Mesenchymal stem cell (in vitro differentiated cells and primary cell): ENCODE measurements at regions not wholly inside any gene's neighbourhood (a gene's known extent, or its start where the extent isn't known, plus 50 kb on each side); places are given as distances from the start of the nearest gene placed in this dataset.

Source experiments
- DNase-seq: peaks from one replicate; pipeline ENCODE4 v3.0.0-alpha.2; 2013
- H2AFZ ChIP-seq: one replicate; pipeline ENCODE4 v1.6.1; 2013; ENCODE audit warnings: low read depth, mild to moderate bottlenecking, control low read depth, inconsistent platforms, low read length, moderate library complexity
- H2AK5ac ChIP-seq: 2 replicates; pipeline ENCODE4 v1.6.1; 2013; ENCODE audit warnings: low read length, moderate library complexity, mild to moderate bottlenecking, inconsistent platforms; ENCODE audit not compliant: severe bottlenecking
- H2BK120ac ChIP-seq: one replicate; pipeline ENCODE4 v1.6.1; 2013; ENCODE audit warnings: low read depth, mild to moderate bottlenecking, inconsistent platforms, low read length, moderate library complexity
- H2BK12ac ChIP-seq, 2 experiments: one replicate each; pipeline ENCODE4 v1.6.1; 2013; ENCODE audit warnings: inconsistent platforms in 2 of 2, low read length in 2 of 2, mild to moderate bottlenecking in 2 of 2, moderate library complexity in 2 of 2, control low read depth in 1 of 2
- H2BK15ac ChIP-seq: one replicate; pipeline ENCODE4 v1.6.1; 2013; ENCODE audit warnings: mild to moderate bottlenecking, low read depth, inconsistent platforms; ENCODE audit not compliant: poor library complexity, severe bottlenecking
- H2BK5ac ChIP-seq: 2 replicates; pipeline ENCODE4 v1.6.1; 2013; ENCODE audit warnings: low read depth, mild to moderate bottlenecking, low read length, control low read depth, inconsistent platforms; ENCODE audit not compliant: poor library complexity, severe bottlenecking
- H3K14ac ChIP-seq, 2 experiments: one replicate each; pipeline ENCODE4 v1.6.1; 2013; ENCODE audit warnings: inconsistent platforms in 2 of 2, low read length in 2 of 2, control low read depth in 1 of 2, mild to moderate bottlenecking in 1 of 2, moderate library complexity in 1 of 2
- H3K18ac ChIP-seq, 2 experiments: one replicate each; pipeline ENCODE4 v1.6.1; 2013; ENCODE audit warnings: inconsistent platforms in 2 of 2, low read length in 2 of 2, control low read depth in 1 of 2, low read depth in 1 of 2, mild to moderate bottlenecking in 1 of 2
- H3K23ac ChIP-seq, 2 experiments: one replicate each; pipeline ENCODE4 v1.6.1; 2013; ENCODE audit warnings: inconsistent platforms in 2 of 2, low read length in 2 of 2, mild to moderate bottlenecking in 2 of 2, moderate library complexity in 2 of 2, control low read depth in 1 of 2
- H3K27ac ChIP-seq: 2 replicates; pipeline ENCODE4 v1.5.1; 2013; ENCODE audit warnings: mild to moderate bottlenecking, moderate library complexity, low read length, control low read depth, inconsistent platforms; ENCODE audit not compliant: poor library complexity, severe bottlenecking
- H3K27me3 ChIP-seq, 2 experiments: 2 replicates each; pipeline versions ENCODE4 v1.6.1 to v1.7.0; 2013; ENCODE audit warnings: low read length in 2 of 2, mild to moderate bottlenecking in 2 of 2, moderate library complexity in 2 of 2, control low read depth in 1 of 2, inconsistent platforms in 1 of 2; ENCODE audit not compliant: control insufficient read depth in 1 of 2, insufficient read depth in 1 of 2
- H3K36me3 ChIP-seq, 2 experiments: 2 replicates each; pipeline versions ENCODE4 v1.6.1 to v1.7.0; 2013; ENCODE audit warnings: low read length in 2 of 2, control low read depth in 1 of 2, inconsistent platforms in 1 of 2, low read depth in 1 of 2, mild to moderate bottlenecking in 1 of 2; ENCODE audit not compliant: insufficient read depth in 2 of 2, control insufficient read depth in 1 of 2
- H3K4ac ChIP-seq, 2 experiments: one replicate each; pipeline ENCODE4 v1.6.1; 2013; ENCODE audit warnings: inconsistent platforms in 2 of 2, low read length in 2 of 2, mild to moderate bottlenecking in 2 of 2, moderate library complexity in 2 of 2, control low read depth in 1 of 2, low read depth in 1 of 2
- H3K4me1 ChIP-seq: 2 replicates; pipeline ENCODE4 v1.6.1; 2013; ENCODE audit warnings: low read depth, low read length, control low read depth; ENCODE audit not compliant: control insufficient read depth, insufficient read depth
- H3K4me2 ChIP-seq: 2 replicates; pipeline ENCODE4 v1.6.1; 2013; ENCODE audit warnings: low read length, mild to moderate bottlenecking, inconsistent platforms; ENCODE audit not compliant: poor library complexity, severe bottlenecking
- H3K4me3 ChIP-seq, 2 experiments: 2 replicates each; pipeline versions ENCODE4 v1.5.1 to v1.7.0; 2013; ENCODE audit warnings: low read length in 2 of 2, mild to moderate bottlenecking in 2 of 2, control low read depth in 1 of 2, low read depth in 1 of 2; ENCODE audit not compliant: insufficient read depth in 1 of 2
- H3K79me1 ChIP-seq: replicated peaks from 2 replicates; pipeline ENCODE4 v1.6.1; 2013; ENCODE audit warnings: mild to moderate bottlenecking, control low read depth, low read length, inconsistent platforms; ENCODE audit not compliant: poor library complexity, severe bottlenecking
- H3K9ac ChIP-seq: 2 replicates; pipeline ENCODE4 v1.7.0; 2013; ENCODE audit warnings: mild to moderate bottlenecking, low read length, moderate library complexity
- H3K9me3 ChIP-seq: 2 replicates; pipeline ENCODE4 v1.7.0; 2013; ENCODE audit warnings: mild to moderate bottlenecking, low read length; ENCODE audit not compliant: control insufficient read depth
- H4K8ac ChIP-seq: one replicate; pipeline ENCODE4 v1.6.1; 2013; ENCODE audit warnings: inconsistent platforms, mild to moderate bottlenecking, low read length, moderate library complexity
- H4K91ac ChIP-seq: one replicate; pipeline ENCODE4 v1.6.1; 2013; ENCODE audit warnings: mild to moderate bottlenecking, low read length, inconsistent platforms
- WGBS: methylation state at CpG from one replicate; pipeline ENCODE4 v1.1.7; 2013; ENCODE audit warnings: mixed read lengths; 5-methylcytosine and 5-hydroxymethylcytosine counted together

- Histone ChIP-seq H3K4ac (no peak overlapping the region), H3K9me3 (peaks cover 43% of the 10 kb centered on the region), H2BK15ac (no peak overlapping the region), H2BK120ac (no peak overlapping the region), H2AFZ (no peak overlapping the region), H3K27ac (no peak overlapping the region), H2BK12ac (no peak overlapping the region), H2AK5ac (no peak overlapping the region), H4K91ac (no peak overlapping the region), H3K23ac (no peak overlapping the region), H3K4me2 (no peak overlapping the region), H3K18ac (no peak overlapping the region), H3K9ac (no peak overlapping the region), H3K27me3 (no peaks in the 10 kb centered on the region), H3K4me3 (no peak overlapping the region), H3K4me1 (no peaks in the 10 kb centered on the region), H3K79me1 (no peaks in the 10 kb centered on the region), H2BK5ac (no peak overlapping the region), H3K36me3 (no peaks in the 10 kb centered on the region), H3K14ac (no peak overlapping the region), H4K8ac (no peak overlapping the region)
- DNase-seq, result no peak
- WGBS, result 93% methylated on average over 14 of the region's 14 CpGs
Observed at GRCh38 chr13:68272652-68273051, 1042.5 kb upstream of the PCDH9 start.

GRCh38 chr13:68264692-68265091, 1034.6 kb upstream of the PCDH9 start:
- Histone ChIP-seq H3K4me1 (no peaks in the 10 kb centered on the region), H3K4me3 (no peak overlapping the region), H3K27ac (no peak overlapping the region), H2BK120ac (no peak overlapping the region), H4K91ac (no peak overlapping the region), H3K36me3 (no peaks in the 10 kb centered on the region), H4K8ac (no peak overlapping the region), H3K4me2 (no peak overlapping the region), H3K79me1 (no peaks in the 10 kb centered on the region), H2BK15ac (no peak overlapping the region), H3K9me3 (no peaks in the 10 kb centered on the region), H2AFZ (no peak overlapping the region), H3K4ac (no peak overlapping the region), H3K9ac (no peak overlapping the region), H2AK5ac (no peak overlapping the region), H3K18ac (no peak overlapping the region), H3K14ac (no peak overlapping the region), H3K23ac (no peak overlapping the region), H3K27me3 (no peaks in the 10 kb centered on the region), H2BK12ac (no peak overlapping the region), H2BK5ac (no peak overlapping the region)
- WGBS, result 91% methylated on average over 1 of the region's 2 CpGs
- no peak for DNase-seq

GRCh38 chr13:68261105-68261504, 1031.0 kb upstream of the PCDH9 start:
- no peak overlapping the region for H3K4me3 ChIP-seq
- H3K14ac ChIP-seq, result no peak overlapping the region
- no peak overlapping the region for H2BK15ac ChIP-seq
- no peak overlapping the region for H3K18ac ChIP-seq
- no peak overlapping the region for H4K8ac ChIP-seq
- H2BK5ac ChIP-seq, result no peak overlapping the region
- no peaks in the 10 kb centered on the region for H3K4me1 ChIP-seq
- DNase-seq, result no peak
- H2AK5ac ChIP-seq, result no peak overlapping the region
- H3K79me1 ChIP-seq, result no peaks in the 10 kb centered on the region
- H4K91ac ChIP-seq, result no peak overlapping the region
- no peak overlapping the region for H3K9ac ChIP-seq
- H3K27me3 ChIP-seq, result no peaks in the 10 kb centered on the region
- no peak overlapping the region for H2BK12ac ChIP-seq
- no peak overlapping the region for H3K4me2 ChIP-seq
- no peak overlapping the region for H3K27ac ChIP-seq
- H3K4ac ChIP-seq, result no peak overlapping the region
- no peaks in the 10 kb centered on the region for H3K9me3 ChIP-seq
- H2BK120ac ChIP-seq, result no peak overlapping the region
- no peaks in the 10 kb centered on the region for H3K36me3 ChIP-seq
- H2AFZ ChIP-seq, result no peak overlapping the region
- 78% methylated on average over 6 of the region's 6 CpGs for WGBS
- H3K23ac ChIP-seq, result no peak overlapping the region

- H3K4me2 ChIP-seq, result no peak overlapping the region
- WGBS, result 87% methylated on average over 13 of the region's 15 CpGs
Observed at GRCh38 chr13:68257111-68257842, 1027.1 kb upstream of the PCDH9 start.

More at GRCh38 chr13:68257111-68257842, 1027.1 kb upstream of the PCDH9 start:
- H3K14ac ChIP-seq, result no peak overlapping the region
- no peak overlapping the region for H2BK5ac ChIP-seq
- H2BK15ac ChIP-seq, result no peak overlapping the region
- H3K79me1 ChIP-seq, result no peaks in the 10 kb centered on the region
- H2BK120ac ChIP-seq, result no peak overlapping the region
- peak overlapping the region; percentile 66 for H4K8ac ChIP-seq
- H3K9ac ChIP-seq, result no peak overlapping the region
- H3K27ac ChIP-seq, result no peak overlapping the region
- no peak overlapping the region for H3K18ac ChIP-seq
- H3K36me3 ChIP-seq, result no peaks in the 10 kb centered on the region
- H3K27me3 ChIP-seq, result no peaks in the 10 kb centered on the region
- no peak overlapping the region for H2BK12ac ChIP-seq
- H3K23ac ChIP-seq, result no peak overlapping the region
- no peak overlapping the region for H2AFZ ChIP-seq
- peak overlapping the region; percentile 21 for H4K91ac ChIP-seq
- H3K4me1 ChIP-seq, result no peaks in the 10 kb centered on the region
- DNase-seq, result peak; percentile 53
- H3K4me3 ChIP-seq, result no peak overlapping the region
- no peaks in the 10 kb centered on the region for H3K9me3 ChIP-seq
- H2AK5ac ChIP-seq, result no peak overlapping the region
- no peak overlapping the region for H3K4ac ChIP-seq
